Muscle layer of colon (tissue), 2 donors: ENCODE measurements at regions not wholly inside any gene's neighbourhood (a gene's known extent, or its start where the extent isn't known, plus 50 kb on each side); places are given as distances from the start of the nearest gene placed in this dataset.

Source experiments
- H3K27ac ChIP-seq: one replicate; pipeline ENCODE4 v1.7.0; 2013; ENCODE audit warnings: low read depth, mild to moderate bottlenecking, low read length, moderate library complexity
- H3K27me3 ChIP-seq, 2 donors: one replicate each; pipeline ENCODE4 v1.7.0; 2013; ENCODE audit warnings: low read length in 2 of 2, mild to moderate bottlenecking in 2 of 2; ENCODE audit not compliant: insufficient read depth in 2 of 2, control insufficient read depth in 1 of 2
- H3K36me3 ChIP-seq: one replicate; pipeline ENCODE4 v1.7.0; 2013; ENCODE audit warnings: mild to moderate bottlenecking, low read length; ENCODE audit not compliant: insufficient read depth
- H3K4me1 ChIP-seq: one replicate; pipeline ENCODE4 v1.7.0; 2013; ENCODE audit warnings: mild to moderate bottlenecking, low read length; ENCODE audit not compliant: insufficient read depth
- H3K4me3 ChIP-seq, 2 donors: one replicate each; pipeline ENCODE4 v1.7.0; 2013; ENCODE audit warnings: low read length in 2 of 2, low read depth in 1 of 2, mild to moderate bottlenecking in 1 of 2, moderate library complexity in 1 of 2
- H3K9ac ChIP-seq: one replicate; pipeline ENCODE4 v1.7.0; 2013; ENCODE audit warnings: low read length
- H3K9me3 ChIP-seq: one replicate; pipeline ENCODE4 v1.7.0; 2013; ENCODE audit warnings: mild to moderate bottlenecking, low read length
- donor health status: abdominal sarcoma.
- donor health status: Adenocarcinoma of cecum.

DNA sequence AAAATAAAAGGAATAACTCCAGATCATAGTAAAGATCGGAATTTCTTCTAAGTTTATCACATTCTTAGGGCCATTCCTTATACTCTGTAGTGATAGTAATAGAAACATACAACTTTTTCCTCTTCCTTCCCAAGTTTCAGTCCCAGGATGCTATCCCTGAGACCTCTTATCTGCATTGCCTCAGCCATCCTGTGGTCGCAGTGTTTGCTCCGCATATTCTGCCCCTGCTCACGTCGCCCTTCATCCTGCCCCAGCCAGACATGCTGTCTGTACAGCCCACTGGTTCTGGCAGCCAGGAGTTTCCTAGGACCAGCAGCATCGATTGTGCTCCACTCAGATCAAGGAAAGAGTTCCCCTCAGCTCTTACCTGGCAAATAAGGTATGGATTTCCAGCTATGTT, 132.7 kb upstream of the ERCC6L2 start:
- no peaks in the 10 kb centered on the region for H3K36me3 ChIP-seq
- no peaks in the 10 kb centered on the region for H3K4me1 ChIP-seq
- H3K4me3 ChIP-seq = no peak overlapping the region
- H3K27ac ChIP-seq = no peak overlapping the region
- no peak overlapping the region for H3K9ac ChIP-seq
- no peaks in the 10 kb centered on the region for H3K9me3 ChIP-seq
- H3K27me3 ChIP-seq = no peaks in the 10 kb centered on the region

GRCh38 chr9:95741631-95742030, 133.9 kb upstream of the ERCC6L2 start:
- Histone ChIP-seq H3K4me1 (no peaks in the 10 kb centered on the region), H3K27me3 (no peaks in the 10 kb centered on the region), H3K27ac (no peak overlapping the region)

GRCh38 chr9:95740217-95741004, 135.1 kb upstream of the ERCC6L2 start:
- no peaks in the 10 kb centered on the region for H3K4me1 ChIP-seq
- no peak overlapping the region for H3K27ac ChIP-seq
- no peaks in the 10 kb centered on the region for H3K36me3 ChIP-seq
- no peak overlapping the region for H3K9ac ChIP-seq
- no peak overlapping the region for H3K4me3 ChIP-seq
- no peaks in the 10 kb centered on the region for H3K9me3 ChIP-seq
- no peaks in the 10 kb centered on the region for H3K27me3 ChIP-seq

More at GRCh38 chr9:95741631-95742030, 133.9 kb upstream of the ERCC6L2 start:
- Histone ChIP-seq H3K9me3 (no peaks in the 10 kb centered on the region), H3K4me3 (no peak overlapping the region), H3K9ac (no peak overlapping the region), H3K36me3 (no peaks in the 10 kb centered on the region)

DNA sequence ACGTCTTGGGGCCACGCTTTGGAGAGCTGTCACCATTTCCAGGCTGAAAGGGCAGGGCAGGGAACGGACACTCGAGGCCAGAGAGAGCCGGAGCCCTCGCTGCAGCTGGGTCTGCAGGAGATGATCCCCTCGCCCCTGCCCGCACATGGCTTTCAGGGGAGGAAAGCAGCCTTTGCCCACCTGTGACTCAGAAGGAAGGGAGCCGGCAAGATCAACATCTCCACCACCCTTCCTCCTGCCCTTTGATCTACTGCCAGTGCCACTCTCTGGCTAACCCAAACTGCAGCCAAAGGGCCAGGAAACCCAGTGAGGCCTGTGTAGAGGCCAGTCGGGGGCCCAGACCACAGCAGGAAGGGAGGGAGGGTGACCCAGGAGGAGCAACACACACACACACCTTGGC, 137.1 kb upstream of the ERCC6L2 start:
- Histone ChIP-seq H3K9ac (no peak overlapping the region), H3K9me3 (no peaks in the 10 kb centered on the region), H3K4me1 (no peaks in the 10 kb centered on the region), H3K27me3 (no peaks in the 10 kb centered on the region), H3K36me3 (no peaks in the 10 kb centered on the region), H3K4me3 (no peak overlapping the region), H3K27ac (no peak overlapping the region)

GRCh38 chr9:95736891-95737522, 138.5 kb upstream of the ERCC6L2 start:
- Histone ChIP-seq H3K4me3 (no peak overlapping the region), H3K9ac (no peak overlapping the region), H3K27ac (no peak overlapping the region), H3K4me1 (no peaks in the 10 kb centered on the region), H3K9me3 (no peaks in the 10 kb centered on the region), H3K36me3 (no peaks in the 10 kb centered on the region), H3K27me3 (no peaks in the 10 kb centered on the region)

- Histone ChIP-seq H3K9ac (no peak overlapping the region), H3K36me3 (no peaks in the 10 kb centered on the region), H3K4me1 (no peaks in the 10 kb centered on the region), H3K9me3 (no peaks in the 10 kb centered on the region), H3K27ac (no peak overlapping the region), H3K27me3 (no peaks in the 10 kb centered on the region), H3K4me3 (no peak overlapping the region)
Observed at GRCh38 chr9:95736370-95736769, 139.1 kb upstream of the ERCC6L2 start.

DNA sequence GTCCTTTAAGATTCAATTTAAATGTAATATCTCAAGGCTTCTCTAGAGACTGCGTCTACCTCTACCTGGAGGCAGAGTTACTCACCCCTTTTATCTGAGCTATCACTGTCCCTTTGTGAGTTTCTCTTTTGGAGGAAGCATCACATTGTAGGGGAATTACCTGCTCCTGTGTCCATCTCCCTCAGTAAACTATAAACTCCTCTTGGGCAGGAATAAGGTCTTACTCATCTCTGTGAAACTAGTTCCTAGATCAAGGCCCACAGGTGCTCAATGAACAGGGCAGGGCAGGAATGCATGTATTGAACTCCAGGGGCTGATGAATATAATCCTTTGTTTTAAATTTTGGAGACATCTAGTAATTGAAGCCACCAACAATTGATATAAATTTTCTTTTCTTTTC, 139.8 kb upstream of the ERCC6L2 start:
- Histone ChIP-seq H3K9me3 (no peaks in the 10 kb centered on the region), H3K36me3 (no peaks in the 10 kb centered on the region), H3K27me3 (no peaks in the 10 kb centered on the region), H3K4me3 (no peak overlapping the region), H3K4me1 (no peaks in the 10 kb centered on the region), H3K9ac (no peak overlapping the region), H3K27ac (no peak overlapping the region)

DNA sequence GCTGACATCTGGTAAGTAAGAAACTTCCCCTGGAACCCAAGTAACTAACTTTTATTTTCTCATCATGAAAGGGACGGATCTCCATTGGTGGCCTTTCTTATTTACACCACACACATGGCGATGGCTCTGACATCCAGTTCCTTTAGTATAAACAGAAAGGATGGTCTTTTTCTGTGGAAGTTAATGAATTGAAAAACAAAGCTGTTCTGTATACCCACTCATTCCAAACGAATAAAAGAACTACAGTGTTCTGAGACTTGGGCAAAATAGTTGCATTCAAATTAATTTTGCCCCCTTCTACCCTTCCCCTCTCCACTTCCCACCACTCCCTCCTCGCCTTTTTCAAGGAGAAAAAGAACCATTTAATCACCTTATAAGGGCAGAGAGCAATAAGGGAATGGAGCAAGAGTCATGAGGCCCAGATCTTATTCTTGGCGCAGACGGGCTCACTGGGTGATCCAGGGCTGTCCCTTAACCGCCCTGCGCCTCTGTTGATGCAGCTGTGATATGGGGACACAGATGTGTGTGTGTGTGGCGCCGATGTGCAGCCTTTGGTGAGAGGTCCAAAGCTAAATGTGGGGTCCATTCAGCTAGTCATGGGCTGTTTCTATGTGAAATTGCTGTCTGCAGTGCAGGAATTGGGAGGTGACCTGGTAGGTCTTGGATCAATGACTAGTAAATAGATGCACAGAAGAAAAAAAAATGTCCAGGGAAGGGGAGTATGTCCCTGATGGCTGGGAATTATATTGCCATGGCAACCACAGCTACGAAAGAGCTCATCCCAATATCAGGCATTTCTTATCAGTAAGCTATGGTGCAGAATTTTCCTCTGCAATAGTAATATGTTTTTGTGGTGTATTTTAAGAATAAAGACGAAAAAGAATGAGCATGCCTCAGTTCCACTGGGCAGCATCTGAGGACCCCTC, 141.5 kb upstream of the ERCC6L2 start:
- H3K4me3 ChIP-seq = no peak overlapping the region
- no peaks in the 10 kb centered on the region for H3K4me1 ChIP-seq
- H3K9ac ChIP-seq = no peak overlapping the region
- H3K27ac ChIP-seq = no peak overlapping the region
- no peaks in the 10 kb centered on the region for H3K9me3 ChIP-seq
- H3K36me3 ChIP-seq = no peaks in the 10 kb centered on the region
- no peaks in the 10 kb centered on the region for H3K27me3 ChIP-seq

DNA sequence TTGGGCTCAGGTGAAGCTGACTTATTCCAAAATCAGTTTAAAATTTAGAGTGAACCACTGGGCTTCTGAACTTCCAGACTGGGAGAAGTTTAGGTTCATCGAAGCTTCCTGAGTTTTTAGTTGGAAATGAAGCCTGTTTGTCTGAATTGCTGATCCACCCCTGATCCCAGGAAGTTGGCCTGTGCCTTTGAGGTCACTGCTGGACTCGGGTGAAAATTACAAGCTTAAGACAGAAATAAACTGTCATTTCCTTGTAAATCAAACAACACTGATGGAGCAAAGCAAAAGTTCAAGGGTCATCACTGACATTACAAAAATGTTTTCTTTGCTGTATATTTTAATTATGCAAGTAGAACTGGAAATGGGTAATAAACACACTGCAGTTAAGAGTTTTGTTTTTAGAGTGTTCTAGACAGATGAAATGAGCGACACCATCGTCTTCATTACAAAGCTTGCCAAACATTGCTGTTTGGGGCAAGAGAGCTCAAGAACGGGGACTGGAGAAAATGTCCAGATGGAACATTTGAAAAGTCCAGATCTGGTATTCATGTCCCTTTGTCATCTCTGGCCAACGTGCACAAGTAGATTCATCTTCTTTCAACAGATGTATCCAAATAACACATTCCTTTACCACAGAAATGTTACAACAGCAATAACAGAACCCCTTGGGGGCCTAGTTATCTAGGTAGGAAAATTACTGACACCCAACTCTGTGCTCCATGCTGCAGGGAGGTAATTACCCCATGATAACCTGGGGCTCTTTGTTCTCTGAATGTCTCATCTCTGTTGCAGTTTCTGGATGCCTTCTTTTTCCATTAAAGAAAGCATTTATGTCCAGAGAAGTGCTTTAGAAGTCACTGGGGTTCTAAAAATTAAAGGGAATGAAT, 142.4 kb upstream of the ERCC6L2 start:
- Histone ChIP-seq H3K4me3 (no peak overlapping the region), H3K27me3 (no peaks in the 10 kb centered on the region), H3K27ac (no peak overlapping the region), H3K36me3 (no peaks in the 10 kb centered on the region), H3K4me1 (no peaks in the 10 kb centered on the region), H3K9ac (no peak overlapping the region), H3K9me3 (no peaks in the 10 kb centered on the region)

DNA sequence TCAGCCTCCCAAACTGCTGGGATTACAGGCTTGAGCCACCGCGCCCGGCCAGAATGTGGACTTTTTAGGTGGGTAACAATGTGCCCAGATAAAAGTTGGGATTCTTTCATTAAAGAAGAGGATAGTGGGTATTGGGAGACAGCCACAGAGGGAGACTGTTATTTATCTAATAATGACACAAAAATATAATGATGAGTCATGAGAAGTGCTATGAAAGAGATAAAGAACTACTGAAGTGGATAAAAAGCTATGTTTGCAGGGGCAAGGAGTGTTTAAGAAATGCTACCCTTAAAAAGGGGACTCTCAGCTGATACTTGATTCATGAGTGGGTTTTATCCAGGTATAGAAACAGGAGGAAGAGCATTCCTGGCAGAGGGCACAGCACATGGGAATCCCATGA, 143.6 kb upstream of the ERCC6L2 start:
- Histone ChIP-seq H3K4me1 (peaks cover 4% of the 10 kb centered on the region), H3K9ac (no peak overlapping the region), H3K36me3 (no peaks in the 10 kb centered on the region), H3K4me3 (no peak overlapping the region), H3K9me3 (no peaks in the 10 kb centered on the region), H3K27ac (no peak overlapping the region), H3K27me3 (no peaks in the 10 kb centered on the region)
